ENCODE measurements at regions not wholly inside any gene's neighbourhood (a gene's known extent, or its start where the extent isn't known, plus 50 kb on each side); places are given as distances from the start of the nearest gene placed in this dataset.

DNA sequence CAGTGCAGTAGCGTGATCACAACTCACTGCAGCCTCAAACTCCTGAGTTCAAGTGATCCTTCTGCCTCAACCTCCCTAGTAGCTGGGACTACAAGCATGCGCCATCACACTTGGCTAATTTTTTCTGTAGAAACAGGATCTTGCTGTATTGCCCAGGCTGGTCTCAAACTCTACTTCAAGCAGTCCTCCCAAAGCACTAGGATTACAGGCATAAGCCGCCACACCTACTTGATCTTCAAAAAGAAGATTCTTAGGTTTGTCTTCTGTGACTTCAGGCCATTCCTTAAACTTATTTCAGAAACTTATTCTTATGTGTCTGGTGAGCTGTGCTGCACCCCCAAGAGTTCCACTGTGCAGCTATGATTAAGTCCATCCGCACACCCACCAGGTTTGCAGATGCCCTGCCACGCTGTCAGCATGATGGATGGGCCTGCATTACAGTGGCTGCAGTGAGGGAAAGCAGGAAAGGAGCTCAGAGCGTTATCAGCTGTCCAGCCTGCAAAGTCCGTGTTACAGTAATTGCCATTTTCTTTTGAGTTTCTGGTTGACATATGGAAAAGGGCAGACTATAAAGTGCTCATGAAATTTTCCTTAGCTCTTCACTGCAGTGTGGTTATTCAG lies 146.6 kb downstream of the AASDH start:
- no peak for DNase-seq

- no peak for DNase-seq
Observed at GRCh38 chr4:56238251-56238650, 149.0 kb downstream of the AASDH start.

GRCh38 chr4:56235725-56236124 lies 151.6 kb downstream of the AASDH start:
- no peak for DNase-seq

DNA sequence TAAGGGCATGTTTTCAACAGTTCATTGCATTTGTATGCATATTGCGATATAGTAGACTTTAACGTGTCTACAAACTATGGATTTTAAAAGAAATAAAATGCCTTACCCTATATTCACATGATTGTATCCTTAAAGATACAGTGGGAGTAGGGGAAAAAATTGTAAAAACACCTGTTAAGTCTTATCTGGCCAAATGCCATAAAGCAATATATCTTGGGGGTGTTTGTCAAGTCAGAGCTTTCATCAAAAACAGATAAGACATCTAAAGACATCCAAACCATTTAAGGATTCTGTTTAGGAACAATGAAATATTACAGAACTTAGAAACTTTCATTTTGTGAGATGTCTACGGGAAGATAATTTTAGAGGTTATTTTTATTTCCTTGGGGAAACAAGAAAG lies 152.3 kb downstream of the AASDH start:
- no peak for DNase-seq

- no peak for DNase-seq
Observed at GRCh38 chr4:56234098-56234497, 153.2 kb downstream of the AASDH start.

DNA sequence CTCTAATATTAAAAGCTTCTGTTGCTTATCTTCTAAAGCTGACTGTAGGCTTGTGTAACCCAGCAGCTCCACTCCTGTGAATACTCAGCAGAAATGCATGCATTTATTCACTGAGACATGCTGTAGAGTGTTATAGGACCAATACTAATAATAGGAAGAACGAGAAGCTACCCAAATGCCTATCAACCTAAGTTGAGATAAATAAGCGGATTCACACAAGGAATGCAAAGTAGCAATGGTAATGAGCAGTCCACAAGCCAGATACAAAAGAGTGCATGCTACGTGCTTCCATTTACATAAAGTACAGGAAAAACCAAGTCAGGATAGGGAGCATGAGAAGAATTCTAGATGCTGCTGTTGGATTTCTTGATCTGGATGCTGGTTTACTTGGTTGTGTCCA lies 155.9 kb downstream of the AASDH start:
- DNase-seq, result no peak

DNA sequence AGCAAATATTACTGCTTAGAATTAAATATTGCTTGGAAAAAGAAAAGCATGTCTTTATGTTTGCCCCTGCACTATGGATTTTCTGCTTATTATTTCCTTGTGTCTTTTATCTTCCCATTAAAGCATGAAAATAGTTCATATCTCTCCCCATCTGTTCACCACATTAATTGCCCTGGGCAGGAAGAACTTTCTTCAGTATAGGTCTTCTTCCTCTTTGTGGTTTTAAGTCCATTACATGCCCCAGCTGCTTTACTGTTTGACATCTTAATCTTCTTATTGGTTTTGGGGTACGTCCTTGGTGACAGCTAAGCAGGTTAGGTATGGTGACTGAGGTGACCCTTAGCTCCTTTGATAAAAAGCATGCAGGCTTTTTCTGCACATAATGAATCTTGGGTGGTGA lies 157.3 kb downstream of the AASDH start:
- no peak for DNase-seq

- no peak for DNase-seq
Observed at GRCh38 chr4:56227301-56227835, 159.9 kb downstream of the AASDH start.

- no peak for DNase-seq
Observed at GRCh38 chr4:56226579-56226978, 160.7 kb downstream of the AASDH start.

DNA sequence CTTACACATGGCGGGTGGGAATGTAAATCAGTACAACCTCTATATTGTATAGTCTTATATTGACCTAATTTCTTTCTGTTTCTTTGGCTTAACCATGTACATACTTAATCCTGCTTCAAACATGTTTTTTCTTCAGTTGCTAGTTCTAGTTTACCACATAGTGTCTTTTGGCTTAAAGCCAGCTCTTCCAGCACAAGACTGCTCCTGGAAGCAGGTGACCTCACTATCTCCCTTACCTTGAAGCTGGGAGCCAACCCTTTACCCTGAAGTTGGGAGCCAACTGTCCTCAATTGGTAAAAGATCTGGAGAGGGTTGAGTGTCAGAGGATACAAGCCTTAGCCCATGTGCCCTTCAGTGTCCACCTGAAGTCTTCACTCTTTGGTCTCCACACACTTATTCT lies 162.7 kb downstream of the AASDH start:
- DNase-seq, result no peak

DNA sequence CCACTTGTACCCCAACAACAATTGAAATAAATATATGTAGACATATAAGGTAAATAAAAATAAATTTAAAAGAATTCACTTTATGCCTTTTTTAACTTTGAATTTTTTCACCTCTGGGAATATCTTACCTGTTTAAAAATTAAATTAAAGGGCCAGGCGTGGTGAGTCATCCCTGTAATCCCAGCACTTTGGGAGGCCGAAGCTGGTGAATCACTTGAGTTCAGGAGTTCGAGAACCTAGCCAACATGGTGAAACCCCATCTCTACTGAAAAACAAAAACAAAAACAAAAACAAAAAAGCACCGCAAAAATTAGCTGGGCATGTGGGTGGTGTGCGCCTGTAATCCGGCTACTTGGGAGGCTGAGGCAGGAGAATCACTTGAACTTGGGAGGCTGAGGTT lies 164.8 kb downstream of the AASDH start:
- DNase-seq, result no peak

GRCh38 chr4:56220261-56220660 lies 167.0 kb downstream of the AASDH start:
- DNase-seq, result no peak

DNA sequence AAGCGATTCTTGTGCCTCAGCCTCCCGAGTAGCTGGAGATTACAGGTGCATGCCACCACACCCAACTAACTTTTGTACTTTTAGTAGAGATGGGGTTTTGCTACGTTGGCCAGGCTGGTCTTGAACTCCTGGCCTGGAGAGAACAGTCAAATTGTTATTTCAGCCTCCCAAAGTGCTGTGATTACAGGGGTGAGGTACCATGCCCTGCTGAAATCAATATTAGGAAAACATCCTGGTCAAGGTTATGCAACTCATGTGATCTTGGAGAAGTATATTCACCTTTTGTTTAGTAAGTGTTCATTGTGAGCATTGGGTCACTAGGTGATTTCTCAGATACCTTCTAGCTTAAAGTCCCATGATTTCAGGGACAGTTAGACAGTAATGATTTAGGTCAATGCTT lies 167.8 kb downstream of the AASDH start:
- DNase-seq, result no peak

- DNase-seq, result no peak
Observed at GRCh38 chr4:56218230-56218895, 168.9 kb downstream of the AASDH start.

DNA sequence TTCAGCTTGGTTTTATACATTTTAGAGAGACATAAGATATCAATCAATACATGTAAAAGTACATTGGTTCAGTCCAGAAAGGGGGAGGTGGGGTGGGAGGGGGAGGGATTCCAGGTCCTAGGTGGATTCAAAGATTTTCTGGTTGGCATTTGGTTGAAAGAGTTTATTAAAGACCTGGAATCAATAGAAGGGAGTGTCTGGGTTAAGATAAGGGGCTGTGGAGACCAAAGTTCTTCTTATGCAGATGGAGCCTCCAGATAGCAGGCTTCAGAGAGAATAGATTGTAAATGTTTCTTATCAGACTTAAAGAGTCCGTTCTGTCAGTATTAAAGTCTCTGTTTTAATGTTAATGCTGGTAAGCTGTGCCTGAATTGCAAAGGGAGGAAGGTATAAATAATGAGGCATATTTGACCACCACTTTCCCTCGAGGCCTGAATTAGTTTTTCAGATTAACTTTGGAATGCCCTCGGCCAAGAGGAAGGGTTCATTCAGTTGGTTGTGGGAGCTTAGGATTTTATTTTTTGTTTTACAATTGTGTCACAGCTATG lies 169.9 kb downstream of the AASDH start:
- no peak for DNase-seq

GRCh38 chr4:56215901-56216300 lies 171.4 kb downstream of the AASDH start:
- DNase-seq, result no peak

GRCh38 chr4:56215141-56215783 lies 172.0 kb downstream of the AASDH start:
- no peak for DNase-seq

DNA sequence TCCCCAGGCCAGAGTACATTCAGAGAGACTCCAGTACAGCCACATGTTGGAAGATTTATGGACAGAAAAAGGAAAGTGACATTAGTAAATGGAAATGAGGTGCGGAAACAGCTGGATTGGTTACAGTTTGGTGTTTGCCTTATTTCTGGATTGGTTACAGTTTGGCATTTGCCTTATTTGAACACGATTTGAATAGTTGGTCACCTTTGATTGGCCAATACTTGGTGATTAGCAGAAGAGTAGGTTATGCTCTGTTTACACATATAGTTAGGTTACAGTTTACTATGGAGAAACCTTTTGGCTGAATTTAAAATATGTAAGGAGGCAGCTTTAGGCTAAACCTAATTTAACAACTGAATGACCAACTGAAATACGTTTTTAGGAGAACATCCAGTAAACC lies 173.7 kb downstream of the AASDH start:
- DNase-seq, result no peak

DNA sequence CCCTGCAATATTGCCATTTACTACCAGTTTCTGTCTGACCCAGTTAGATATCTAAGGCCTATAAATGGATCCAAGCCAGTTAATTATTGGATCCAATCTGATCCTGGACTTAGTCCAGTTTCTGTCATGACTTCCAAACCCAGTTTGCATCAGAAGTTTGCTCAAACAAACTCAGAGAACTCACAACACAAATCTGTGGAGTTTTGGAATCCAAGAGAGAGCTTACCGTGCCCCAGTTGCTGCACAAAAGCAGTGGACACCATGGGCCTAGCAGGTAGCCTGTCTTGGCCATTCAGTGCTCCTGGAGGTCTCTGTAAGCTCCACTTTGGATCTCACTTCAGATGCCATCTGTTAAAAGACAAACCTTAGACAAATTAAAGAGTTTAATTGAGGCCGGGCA lies 174.5 kb downstream of the AASDH start:
- no peak for DNase-seq

DNA sequence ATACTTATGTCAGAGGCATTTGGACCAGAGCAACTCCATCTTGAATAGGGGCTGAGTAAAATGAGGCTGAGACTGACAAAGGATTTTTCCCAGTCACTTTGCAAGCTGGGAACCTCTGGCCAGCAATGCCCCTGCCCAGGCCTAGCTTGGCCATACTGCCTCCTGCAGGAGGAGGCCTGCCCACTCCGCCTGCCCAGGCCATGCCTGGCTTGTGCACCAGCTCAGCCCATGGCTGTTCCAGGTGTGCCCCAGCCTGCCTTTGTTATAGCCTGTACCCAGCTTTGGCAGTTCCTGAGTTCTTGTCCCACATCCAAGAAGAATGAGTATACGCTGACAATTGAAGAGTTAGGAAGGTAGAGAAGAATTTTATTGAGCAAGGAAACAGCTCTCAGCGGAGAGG lies 176.1 kb downstream of the AASDH start:
- no peak for DNase-seq

- DNase-seq, result no peak
Observed at GRCh38 chr4:56210397-56210796, 176.9 kb downstream of the AASDH start.

DNA sequence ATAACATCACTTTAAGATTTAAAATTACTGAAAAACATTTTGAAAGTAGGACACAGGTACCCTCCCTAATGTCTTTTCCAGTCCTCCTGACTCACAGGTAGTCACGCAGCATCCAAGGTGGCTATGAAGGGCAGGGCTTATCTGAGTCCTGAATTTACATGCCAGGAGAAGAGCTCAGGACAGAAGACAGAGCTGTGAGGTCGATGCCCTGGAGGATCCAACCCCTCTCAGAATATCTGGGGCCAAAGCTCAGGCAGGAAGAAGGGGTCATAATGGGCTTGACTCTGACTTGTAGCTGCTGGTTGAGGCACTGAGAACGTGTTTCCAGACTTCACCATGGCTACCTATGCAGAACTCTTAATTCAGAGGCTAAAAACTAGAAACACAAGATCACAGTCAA lies 177.5 kb downstream of the AASDH start:
- no peak for DNase-seq

DNA sequence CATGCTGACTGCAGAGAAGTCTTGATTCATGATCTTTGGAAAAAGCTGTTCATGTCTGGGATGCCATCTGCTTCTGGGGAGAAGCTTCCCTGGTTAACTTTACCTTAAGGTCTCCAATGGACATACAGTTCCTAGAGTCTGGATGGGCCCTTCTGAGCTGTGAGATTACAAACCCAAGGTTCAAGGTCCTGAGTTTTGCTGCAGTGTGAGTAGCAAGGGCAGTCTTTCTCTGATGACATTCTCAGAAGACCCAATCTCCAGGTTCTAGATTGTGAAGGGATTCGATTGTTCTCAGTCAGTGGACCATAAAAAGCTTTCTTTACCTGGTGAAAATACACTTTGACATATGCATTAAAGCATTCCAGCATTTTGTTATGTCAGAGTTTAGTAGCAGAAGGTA lies 179.2 kb downstream of the AASDH start:
- no peak for DNase-seq

GRCh38 chr4:56206258-56206657 lies 181.0 kb downstream of the AASDH start:
- DNase-seq, result no peak
